Activated CD4-positive, CD25-positive, alpha-beta regulatory T cell treated with anti-CD3 and anti-CD28 coated beads, Interleukin-2, amount 50 U/mL, for 16 hours (primary cell): ENCODE measurements at regions not wholly inside any gene's neighbourhood (a gene's known extent, or its start where the extent isn't known, plus 50 kb on each side); places are given as distances from the start of the nearest gene placed in this dataset.
"Not testable (repeated sequence)": the region's sequence is repeated elsewhere in the genome, so short reads cannot be mapped to it uniquely, and the experiment has no call there.

Experiments used
- DNase-seq: peaks from one replicate; pipeline ENCODE4 v3.0.0-alpha.2; 2020; ENCODE audit warnings: low read depth, low spot score

DNA sequence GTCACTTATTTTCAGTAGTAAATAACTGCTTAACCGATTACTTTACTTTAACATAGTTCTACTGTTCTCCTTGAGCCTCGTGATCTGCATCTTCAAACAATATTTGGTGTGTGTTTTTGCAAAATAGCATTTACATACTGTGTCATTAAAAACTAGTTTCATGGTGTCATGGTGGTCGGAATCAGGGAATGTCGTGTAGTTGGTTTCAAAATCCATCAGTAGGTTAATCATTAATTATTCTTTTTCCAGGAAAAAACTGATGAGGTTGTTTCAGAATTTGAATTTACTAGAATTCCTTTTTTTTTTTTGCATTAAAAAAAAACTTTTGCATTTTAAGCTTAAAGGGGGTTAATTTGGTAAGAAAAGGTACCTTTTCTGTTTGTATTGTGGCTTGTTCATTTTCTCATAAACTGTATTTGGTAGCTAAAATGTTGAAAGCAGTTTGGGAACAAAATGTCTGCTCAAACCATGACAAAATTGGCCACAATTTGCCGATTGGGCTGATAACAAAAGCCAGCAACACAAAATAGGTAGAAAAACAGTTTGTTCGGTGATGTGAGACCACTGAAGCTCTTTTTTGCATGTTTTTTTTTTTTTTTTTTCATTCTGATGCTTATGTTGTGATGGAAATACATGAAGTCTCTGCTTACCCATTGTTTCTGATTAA lies 234.9 kb upstream of the PLGLB2 start:
- not testable (repeated sequence) for DNase-seq

DNA sequence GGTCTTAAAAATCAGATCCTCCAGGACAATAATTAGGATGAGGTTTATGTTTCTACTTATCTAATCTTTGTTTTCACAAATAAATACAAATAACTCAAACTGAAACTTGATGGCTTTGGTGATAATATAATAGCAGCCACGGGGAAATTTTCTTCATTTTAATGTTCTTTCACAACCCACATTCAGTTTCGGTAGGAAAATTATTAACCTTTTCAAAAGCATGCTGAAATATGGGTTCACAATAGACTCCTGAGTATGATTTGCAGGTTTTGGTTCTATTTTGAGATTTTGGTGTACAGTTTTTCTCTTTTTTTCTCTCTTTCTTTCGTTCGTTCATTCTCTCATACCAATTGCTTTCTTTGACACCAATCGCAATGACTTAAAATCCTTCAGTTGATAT lies 233.9 kb upstream of the PLGLB2 start:
- DNase-seq: not testable (repeated sequence)

DNA sequence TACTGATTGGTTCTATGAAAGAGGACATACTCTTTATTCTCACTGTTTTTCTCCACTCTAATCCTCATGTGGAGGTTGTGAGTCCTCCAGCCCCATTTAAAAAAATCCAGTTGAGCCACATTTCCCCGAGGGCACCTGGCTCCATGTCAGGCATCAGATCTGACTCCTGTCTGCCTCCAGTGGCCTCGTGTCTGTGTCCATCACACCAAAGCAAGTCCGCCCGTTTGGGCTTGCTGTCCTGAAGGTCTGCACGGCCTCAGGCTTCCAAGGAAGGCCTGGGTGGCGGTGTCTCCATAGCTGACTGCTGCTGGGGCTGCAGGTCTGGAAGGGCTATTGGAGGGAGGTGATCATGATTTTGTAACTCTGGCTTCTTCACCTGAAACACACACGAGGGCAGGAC lies 233.4 kb upstream of the PLGLB2 start:
- DNase-seq: not testable (repeated sequence)

DNA sequence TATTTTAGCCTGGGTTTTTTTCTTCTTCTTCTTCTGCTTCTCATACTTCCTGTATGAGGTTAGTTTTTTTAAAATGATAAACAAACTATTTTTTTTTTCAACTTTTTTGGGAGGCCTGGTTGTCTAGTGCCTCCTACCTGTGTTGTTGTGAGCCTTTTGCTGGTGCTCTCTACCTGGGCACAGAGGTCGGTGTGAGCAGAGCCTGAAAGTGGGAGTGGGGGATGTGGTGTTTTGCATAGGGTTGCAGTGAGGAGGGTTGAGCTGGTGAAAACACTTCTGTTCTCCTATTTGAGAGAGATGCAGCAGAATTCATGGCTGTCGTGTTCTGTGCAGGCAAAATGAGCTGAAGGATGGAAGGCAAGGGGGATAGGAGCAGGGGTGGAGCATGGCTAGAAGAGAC lies 232.7 kb upstream of the PLGLB2 start:
- DNase-seq: not testable (repeated sequence)

GRCh38 chr2:87515875-87516274 lies 232.0 kb upstream of the PLGLB2 start:
- not testable (repeated sequence) for DNase-seq

DNA sequence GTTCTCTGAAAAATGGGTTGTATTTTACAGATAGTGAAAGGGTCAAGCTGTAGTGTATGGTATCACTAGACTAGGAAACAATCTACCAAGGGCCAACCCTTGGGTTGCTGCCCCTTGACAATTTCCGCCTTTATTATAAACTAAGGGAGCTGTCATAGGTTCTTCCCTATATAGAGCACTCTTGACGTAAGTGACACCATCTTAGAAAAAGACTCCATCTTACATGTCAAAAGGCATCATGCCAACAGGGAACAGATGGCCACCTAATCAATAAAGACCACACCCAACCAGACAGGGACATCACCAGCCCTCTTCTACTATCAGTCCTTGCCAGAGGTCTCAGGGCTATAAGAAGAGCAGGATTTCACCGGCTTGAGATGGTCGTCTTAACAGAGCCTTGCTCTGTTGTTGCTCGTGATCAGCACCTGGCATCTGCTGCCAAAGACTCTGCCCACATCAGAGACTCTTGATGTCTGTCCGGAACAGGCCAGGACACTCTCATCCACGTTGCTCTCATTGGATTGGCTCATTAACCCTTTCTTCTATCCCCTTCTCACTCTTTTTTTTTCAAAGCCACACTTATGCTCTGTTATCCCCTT lies 231.4 kb upstream of the PLGLB2 start:
- not testable (repeated sequence) for DNase-seq

GRCh38 chr2:87517438-87517837 lies 230.4 kb upstream of the PLGLB2 start:
- not testable (repeated sequence) for DNase-seq

DNA sequence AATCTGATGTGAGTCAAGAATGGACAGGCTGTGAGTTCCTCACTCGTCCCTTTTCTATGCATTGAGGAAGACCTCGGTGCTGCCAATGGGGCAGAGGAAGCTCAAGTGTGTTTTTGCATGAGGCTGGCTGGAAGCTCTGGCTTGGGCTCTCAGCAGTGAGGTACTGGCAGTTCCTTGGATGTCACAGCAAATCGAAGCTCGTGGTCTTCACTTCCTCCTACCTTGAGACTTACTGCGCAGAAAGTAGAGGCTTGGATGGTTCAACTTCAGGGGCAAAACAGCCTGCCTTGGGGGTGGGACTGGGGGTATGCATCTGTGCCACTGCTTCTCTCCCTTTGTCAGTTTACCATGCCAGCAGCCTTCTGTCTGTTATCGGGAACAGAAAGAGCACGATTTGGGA lies 229.8 kb upstream of the PLGLB2 start:
- not testable (repeated sequence) for DNase-seq

DNA sequence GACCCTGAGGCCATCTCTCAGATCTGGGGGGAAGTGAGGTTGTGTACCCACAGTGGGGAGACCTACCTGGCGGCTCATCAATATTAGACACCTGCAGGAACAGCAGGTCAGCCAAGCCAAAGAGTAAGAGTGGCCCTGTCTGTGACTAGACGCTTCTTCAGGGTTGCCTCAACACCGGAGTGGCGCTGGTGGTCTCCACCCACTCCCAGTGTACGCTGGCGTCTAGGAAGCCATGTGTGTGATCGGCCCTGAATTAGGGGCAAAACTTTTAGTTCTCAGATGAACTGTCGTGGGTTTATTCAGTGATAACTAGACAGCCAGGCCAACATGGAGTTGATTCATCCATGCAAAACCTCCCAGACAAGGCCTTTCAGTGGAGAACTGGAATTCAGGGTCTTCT lies 229.3 kb upstream of the PLGLB2 start:
- not testable (repeated sequence) for DNase-seq

- DNase-seq: not testable (repeated sequence)
These were observed 228.5 kb upstream of the PLGLB2 start for GRCh38 chr2:87519158-87520011.

- not testable (repeated sequence) for DNase-seq
These were observed 226.8 kb upstream of the PLGLB2 start for GRCh38 chr2:87521057-87521456.

- not testable (repeated sequence) for DNase-seq
These were observed 226.4 kb upstream of the PLGLB2 start for GRCh38 chr2:87521489-87521888.

DNA sequence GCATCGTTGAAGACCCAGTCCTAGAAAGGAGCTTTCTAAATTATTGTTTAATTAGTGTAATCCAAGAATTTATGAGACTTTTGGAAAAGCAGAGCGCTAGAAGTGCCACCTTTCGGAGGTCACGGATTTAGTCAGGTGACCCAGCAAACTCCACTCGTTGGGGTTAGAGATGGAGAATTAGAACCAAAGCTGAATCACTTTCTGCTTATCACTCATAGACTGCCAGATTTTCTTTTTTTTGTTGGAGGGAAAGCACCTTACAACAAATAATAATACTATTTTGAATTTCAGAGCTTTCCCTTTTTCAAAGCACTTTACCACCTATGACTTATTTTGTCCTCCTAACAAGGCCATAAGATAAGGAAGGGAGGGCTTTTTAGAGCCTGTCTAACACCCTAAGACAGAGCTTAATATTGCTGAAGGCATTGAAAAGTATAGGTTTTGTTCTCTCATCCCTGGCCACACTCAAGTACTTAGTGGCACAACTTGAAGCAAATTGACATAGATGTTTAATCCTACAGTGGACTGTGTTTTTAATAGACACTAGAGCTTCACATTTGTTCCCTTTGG lies 223.2 kb upstream of the PLGLB2 start:
- not testable (repeated sequence) for DNase-seq

DNA sequence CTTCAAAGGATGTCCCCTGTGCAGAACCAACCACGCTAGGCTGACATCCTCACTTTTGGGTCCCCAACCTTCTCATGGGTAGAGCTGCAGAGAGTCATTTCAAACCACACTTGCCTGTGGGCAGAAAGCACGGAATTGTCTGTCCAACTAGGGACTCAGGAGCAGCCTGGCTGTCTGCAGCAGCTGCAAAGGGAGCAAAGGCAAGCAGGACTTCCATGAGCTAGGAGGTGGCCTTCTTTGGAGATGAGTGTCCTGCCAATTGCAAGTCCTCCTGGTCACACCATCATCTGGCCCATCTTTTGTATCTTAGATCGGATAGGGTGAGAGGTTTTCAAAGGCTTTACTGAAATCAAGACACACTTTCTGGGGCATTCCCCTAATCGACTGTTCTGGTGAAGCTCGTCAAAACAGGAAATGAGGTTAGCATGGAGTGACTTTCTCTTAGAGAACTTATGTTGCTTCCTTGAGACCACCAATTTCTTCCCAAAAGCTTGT lies 222.3 kb upstream of the PLGLB2 start:
- DNase-seq: not testable (repeated sequence)

GRCh38 chr2:87526258-87526657 lies 221.6 kb upstream of the PLGLB2 start:
- not testable (repeated sequence) for DNase-seq

DNA sequence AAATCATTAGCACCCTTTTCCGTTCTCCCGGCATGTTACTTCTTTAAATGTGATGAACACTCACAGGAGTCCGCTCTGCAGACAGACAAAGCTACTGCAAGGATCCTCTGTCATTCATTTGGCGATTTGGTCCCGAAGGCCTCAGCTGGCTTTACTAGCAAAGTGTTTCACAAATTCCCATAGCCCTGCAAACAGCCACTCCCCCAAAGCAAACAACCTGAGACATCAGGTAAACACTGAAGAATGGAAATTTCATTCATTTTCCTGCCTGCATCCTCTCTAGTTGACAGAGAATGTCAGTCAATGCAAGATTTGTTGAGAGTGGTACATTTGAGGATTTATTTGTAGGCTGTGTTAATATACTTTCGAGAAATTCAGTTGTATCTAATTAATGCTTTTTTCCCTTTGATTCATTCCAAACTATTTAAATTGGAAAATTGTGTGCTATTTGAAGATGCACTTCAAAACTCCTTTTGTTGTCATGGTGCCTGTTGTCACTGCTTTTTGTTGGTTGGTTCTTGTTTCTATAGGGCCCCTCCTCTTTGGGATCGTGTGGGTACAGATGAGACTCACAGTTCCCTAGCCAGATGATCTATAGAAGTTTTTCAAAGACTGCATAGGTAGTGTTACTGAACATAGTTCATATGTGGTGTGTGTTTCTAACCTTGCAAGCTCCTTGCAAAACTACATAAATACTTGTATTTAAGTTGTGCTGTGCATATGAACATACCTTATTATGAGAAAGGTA lies 215.7 kb upstream of the PLGLB2 start:
- DNase-seq: not testable (repeated sequence)

DNA sequence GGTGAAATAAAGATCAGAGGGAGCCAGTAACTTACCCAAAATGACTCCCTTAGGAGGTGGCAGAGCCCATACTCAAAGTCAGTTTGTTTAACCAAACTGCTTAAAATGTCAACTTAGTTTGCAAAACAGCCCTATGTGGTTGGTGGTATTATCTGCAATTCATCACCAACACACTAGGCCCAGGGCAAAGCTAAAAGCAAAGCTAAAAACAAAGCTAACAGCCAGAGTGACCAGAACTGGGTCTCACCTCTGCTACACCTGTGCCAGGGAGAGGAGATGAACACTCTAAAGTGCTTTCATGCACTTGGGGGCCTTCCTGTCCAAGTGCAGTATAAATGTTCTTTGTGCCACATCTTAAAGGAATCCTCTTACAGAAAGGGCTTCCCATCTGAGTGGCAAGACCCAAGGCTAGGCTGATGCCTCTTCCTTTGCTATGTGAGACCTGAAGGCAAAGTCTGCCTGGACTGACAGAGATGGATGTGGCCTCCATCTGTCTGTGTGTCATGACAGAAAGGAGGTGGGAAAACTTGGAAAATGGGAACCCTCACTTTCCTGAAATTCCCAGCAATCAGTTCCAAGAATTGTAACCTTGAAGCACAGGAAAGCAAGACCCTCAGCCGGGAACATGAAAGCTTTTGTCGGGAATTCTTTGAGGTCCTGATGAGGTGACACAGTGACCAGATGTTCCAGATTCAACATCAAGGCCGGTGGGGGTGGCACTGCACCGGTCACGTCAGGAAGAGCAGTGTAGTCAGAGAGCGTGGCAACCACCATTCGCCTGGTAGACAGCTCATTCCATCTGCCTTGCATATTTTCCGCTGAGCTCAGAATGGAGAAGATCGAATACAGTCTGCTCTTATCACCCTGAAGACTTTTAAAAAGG lies 214.3 kb upstream of the PLGLB2 start:
- not testable (repeated sequence) for DNase-seq

DNA sequence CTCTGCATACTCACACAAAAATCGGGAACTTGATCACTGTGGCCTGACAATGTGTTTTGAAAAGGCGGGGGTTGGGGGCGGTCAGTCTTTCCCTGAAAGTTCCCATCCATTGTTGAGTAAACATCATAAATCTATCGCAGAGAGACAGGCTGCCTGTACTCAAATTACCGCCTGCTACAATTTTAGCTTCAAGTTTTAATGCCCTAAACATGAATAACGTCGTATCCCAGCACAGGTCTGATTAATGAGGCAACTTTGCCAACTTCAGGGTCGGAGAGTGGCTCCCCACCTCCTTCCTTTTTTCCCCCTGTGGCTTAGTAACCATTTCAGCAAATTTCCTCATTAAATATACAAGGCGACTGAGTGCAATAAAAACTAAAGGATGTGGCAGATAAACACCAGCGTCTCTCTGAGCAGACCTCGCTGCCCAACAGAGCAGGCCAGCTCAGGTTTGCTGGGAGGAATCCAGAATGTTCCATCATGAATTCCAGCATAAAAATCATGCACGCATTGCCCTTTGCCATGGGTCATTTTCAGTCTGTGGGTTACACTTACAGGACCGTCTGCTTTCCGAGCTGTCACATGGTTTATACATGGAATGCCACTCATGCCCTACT lies 213.5 kb upstream of the PLGLB2 start:
- not testable (repeated sequence) for DNase-seq

DNA sequence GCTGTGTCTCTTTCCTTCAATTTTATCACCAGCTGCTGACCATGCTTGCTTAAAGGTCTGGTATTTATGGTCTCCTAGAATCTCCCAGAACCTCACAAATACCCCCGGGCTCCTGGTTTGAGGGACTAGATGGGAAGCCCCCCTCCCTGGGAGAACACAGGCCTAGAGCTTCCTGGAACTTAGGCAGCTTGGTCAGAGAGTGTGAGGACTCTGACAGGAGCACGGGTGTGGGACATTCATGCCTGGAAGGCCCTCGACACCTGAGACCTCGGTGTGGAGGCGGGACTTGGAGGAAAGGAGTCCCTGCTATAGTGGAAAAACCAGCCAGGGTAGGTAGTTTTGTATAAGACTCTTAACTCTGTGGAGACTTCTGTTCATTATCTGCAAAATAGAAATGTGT lies 211.5 kb upstream of the PLGLB2 start:
- DNase-seq: not testable (repeated sequence)

- not testable (repeated sequence) for DNase-seq
These were observed 210.6 kb upstream of the PLGLB2 start for GRCh38 chr2:87537251-87537671.
